ENCODE measurements at regions not wholly inside any gene's neighbourhood (a gene's known extent, or its start where the extent isn't known, plus 50 kb on each side); places are given as distances from the start of the nearest gene placed in this dataset.
"Not testable (repeated sequence)": the region's sequence is repeated elsewhere in the genome, so short reads cannot be mapped to it uniquely, and the experiment has no call there.

GRCh38 chr9:81782313-81782995 lies 93.1 kb upstream of the TLE1 start:
- Histone ChIP-seq H3K4me3 (no peak overlapping the region), H3K4me1 (replicated peaks in 1 of 2) (no peaks in the 10 kb centered on the region), H3K27ac (no peak overlapping the region)
- WGBS, 10 experiments, result 49 to 100% (median 94%) methylated on average over 3 to 10 of the region's 10 CpGs
- in situ Hi-C loops (cut with MboI; ENCODE audit: low pct_unique_long_range_greater_than_20kb in 2 of 9, low sequenced_read_pairs in 9 of 9, unreplicated experiment in 9 of 9), result no loop called here
- ATAC-seq (replicated peaks in 6 of 8), result no peak

DNA sequence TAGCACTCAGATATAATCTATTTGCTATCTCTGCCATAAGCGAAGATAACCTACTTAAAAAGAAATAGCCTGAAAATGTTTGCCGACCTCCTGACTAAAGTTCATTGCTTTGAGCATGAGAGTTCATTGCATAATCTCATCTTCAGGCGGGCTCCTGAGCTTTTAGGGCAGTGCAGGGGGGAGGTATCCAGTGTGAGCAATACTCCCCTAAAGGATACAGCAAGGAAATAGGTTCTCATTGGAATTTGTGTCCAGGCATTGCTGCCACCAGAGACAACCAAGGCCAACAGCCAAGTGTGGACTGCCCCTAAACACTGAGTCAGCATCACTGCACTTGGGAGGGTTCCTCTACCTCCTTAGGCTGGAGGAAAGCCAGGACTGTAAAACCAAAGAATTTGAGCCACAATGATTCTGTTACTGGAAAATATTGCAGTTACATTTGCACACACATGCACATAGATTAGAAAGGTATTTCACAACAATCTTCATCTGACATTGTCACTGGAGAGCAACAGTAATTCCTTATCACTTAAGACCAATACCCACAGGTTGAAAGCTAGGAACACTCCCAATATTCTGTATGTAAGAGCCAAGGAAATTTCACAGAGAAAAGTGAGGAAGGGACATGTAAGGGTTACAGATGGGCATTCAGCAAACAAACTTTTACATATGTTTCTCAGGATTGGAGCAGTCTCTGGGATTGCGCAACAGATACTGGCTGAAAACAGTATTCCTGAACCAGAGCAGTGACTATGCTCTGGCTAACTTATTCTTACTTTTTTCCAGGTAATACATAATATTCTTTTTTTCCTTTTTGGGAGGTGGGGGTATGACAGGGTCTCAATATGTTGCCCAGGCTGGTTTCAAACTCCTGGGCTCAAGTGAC lies 98.6 kb upstream of the TLE1 start:
- Histone ChIP-seq H3K27ac (no peak overlapping the region), H3K4me3 (no peak overlapping the region), H3K4me1 (replicated peaks in 1 of 2) (no peaks in the 10 kb centered on the region)
- WGBS, 10 experiments, result 0 to 100% (median 90%) methylated on average over 1 to 4 of the region's 4 CpGs; no CpG with 5 or more reads in 3 of the 10 experiments
- peak in 3 of 8 experiments; percentile 86 to 95 (median 94) for ATAC-seq (replicated peaks in 6 of 8)
- in situ Hi-C loops (cut with MboI; ENCODE audit: low pct_unique_long_range_greater_than_20kb in 2 of 9, low sequenced_read_pairs in 9 of 9, unreplicated experiment in 9 of 9), result no loop called here

DNA sequence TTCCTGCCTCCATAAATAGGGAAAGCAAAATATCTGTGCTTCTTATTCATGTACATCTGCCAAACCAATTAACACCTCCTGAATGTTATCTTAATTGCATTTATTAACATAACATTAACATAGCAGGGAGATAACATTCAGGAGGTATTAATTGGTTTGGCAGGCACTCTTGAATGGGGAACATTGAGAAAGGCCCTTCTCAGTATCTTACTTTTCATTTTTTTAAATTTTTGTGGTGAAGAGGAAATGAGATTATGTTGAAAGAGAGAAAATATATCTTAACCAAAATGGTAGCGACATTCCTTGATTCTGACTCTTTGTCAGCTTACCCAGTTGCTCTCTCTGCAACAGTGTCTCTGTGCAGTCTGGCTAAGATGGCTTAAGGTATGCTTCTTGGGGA lies 100.4 kb upstream of the TLE1 start:
- H3K4me3 ChIP-seq, result no peak overlapping the region
- 30 to 100% (median 89%) methylated on average over 1 of the region's 1 CpG; no CpG with 5 or more reads in 4 of the 10 experiments for WGBS, 10 experiments
- ATAC-seq (replicated peaks in 6 of 8), result no peak
- H3K27ac ChIP-seq, result no peak overlapping the region
- in situ Hi-C loops (cut with MboI; ENCODE audit: low pct_unique_long_range_greater_than_20kb in 2 of 9, low sequenced_read_pairs in 9 of 9, unreplicated experiment in 9 of 9), result no loop called here
- H3K4me1 ChIP-seq (replicated peaks in 1 of 2), result no peaks in the 10 kb centered on the region

DNA sequence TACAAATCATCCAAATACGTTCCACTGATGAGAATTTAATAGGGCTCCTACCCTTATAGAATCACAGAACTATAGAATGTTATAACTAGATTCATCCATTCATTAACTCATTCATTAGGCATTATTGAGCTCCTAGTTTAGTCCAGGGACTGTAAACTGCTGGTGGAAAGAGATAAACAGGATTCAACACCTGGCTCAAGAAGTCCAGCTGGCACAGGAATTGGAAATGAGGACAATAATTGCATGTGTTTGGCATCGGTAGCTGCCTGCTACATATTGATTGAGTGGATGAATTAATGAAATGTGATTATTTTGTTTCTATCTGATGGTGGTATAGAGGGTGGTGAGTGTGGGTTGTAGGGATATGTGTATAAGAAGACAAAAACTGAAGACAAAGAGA lies 100.8 kb upstream of the TLE1 start:
- in situ Hi-C loops (cut with MboI; ENCODE audit: low pct_unique_long_range_greater_than_20kb in 2 of 9, low sequenced_read_pairs in 9 of 9, unreplicated experiment in 9 of 9), result no loop called here
- Histone ChIP-seq H3K4me1 (replicated peaks in 1 of 2) (no peaks in the 10 kb centered on the region), H3K27ac (no peak overlapping the region), H3K4me3 (no peak overlapping the region)
- ATAC-seq (replicated peaks in 6 of 8), result no peak
- 50 to 90% (median 80%) methylated on average over 1 to 2 of the region's 2 CpGs; no CpG with 5 or more reads in 1 of the 10 experiments for WGBS, 10 experiments

DNA sequence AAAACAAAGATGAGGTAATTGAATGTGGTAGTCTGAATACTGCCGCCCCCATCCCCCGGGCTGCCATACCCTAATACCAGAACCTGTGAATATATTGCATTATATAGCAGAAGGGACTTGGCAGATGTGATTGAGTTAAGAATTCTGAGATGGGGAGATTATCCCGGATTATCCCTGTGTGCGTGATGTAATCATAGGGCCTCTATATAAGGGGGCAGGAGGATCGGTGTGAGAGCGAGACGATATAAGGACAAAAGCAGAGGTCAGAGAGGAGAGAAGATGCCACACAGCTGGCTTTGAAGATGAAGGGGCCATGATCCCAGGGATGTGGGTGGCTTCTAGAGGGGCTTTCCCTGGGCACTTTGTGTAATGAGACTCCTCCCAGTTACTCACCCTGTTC lies 101.7 kb upstream of the TLE1 start:
- in situ Hi-C loops (cut with MboI; ENCODE audit: low pct_unique_long_range_greater_than_20kb in 2 of 9, low sequenced_read_pairs in 9 of 9, unreplicated experiment in 9 of 9), result no loop called here
- 50 to 100% (median 89%) methylated on average over 1 to 6 of the region's 7 CpGs; no CpG with 5 or more reads in 4 of the 10 experiments for WGBS, 10 experiments
- Histone ChIP-seq H3K4me1 (replicated peaks in 1 of 2) (no peaks in the 10 kb centered on the region), H3K4me3 (no peak overlapping the region), H3K27ac (no peak overlapping the region)
- no peak for ATAC-seq (replicated peaks in 6 of 8)

GRCh38 chr9:81798606-81799005 lies 109.3 kb upstream of the TLE1 start:
- H3K4me1 ChIP-seq (replicated peaks in 1 of 2), result no peaks in the 10 kb centered on the region
- WGBS, 10 experiments, result 13 to 100% (median 93%) methylated on average over 1 to 3 of the region's 3 CpGs; no CpG with 5 or more reads in 1 of the 10 experiments
- in situ Hi-C loops (cut with MboI; ENCODE audit: low pct_unique_long_range_greater_than_20kb in 2 of 9, low sequenced_read_pairs in 9 of 9, unreplicated experiment in 9 of 9), result no loop called here
- H3K4me3 ChIP-seq, result no peak overlapping the region
- ATAC-seq (replicated peaks in 6 of 8), result no peak
- H3K27ac ChIP-seq, result no peak overlapping the region

DNA sequence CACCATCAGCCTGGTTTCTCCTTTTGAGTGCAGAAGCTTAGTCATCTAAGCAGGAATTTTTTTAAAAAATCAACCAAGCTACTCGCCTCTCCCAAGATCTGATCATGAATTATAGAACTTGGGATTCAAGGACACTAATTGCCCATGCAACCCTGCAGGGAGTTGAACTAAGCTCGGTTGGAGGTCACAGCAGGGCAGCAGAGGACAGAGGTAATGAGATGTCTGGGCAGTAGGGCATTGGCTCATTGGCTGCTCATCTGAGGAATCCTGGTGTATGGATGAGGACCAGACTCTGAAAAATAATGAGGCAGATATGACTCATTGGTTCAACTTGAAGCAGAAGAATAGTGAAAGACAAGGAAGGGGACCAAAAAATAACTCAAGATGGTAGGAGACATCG lies 111.8 kb upstream of the TLE1 start:
- Histone ChIP-seq H3K4me3 (no peak overlapping the region), H3K27ac (no peak overlapping the region), H3K4me1 (replicated peaks in 1 of 2) (no peaks in the 10 kb centered on the region)
- WGBS, 10 experiments, result 1 to 88% (median 49%) methylated on average over 1 to 3 of the region's 3 CpGs
- ATAC-seq (replicated peaks in 6 of 8), result peak in 1 of 8 experiments; percentile 23
- in situ Hi-C loops (cut with MboI; ENCODE audit: low pct_unique_long_range_greater_than_20kb in 2 of 9, low sequenced_read_pairs in 9 of 9, unreplicated experiment in 9 of 9), result no loop called here

GRCh38 chr9:81804306-81804705 lies 115.0 kb upstream of the TLE1 start:
- WGBS, 10 experiments, result 7 to 100% (median 60%) methylated on average over 1 to 4 of the region's 5 CpGs; no CpG with 5 or more reads in 1 of the 10 experiments
- Histone ChIP-seq H3K4me1 (replicated peaks in 1 of 2) (no peaks in the 10 kb centered on the region), H3K27ac (no peak overlapping the region), H3K4me3 (no peak overlapping the region)
- in situ Hi-C loops (cut with MboI; ENCODE audit: low pct_unique_long_range_greater_than_20kb in 2 of 9, low sequenced_read_pairs in 9 of 9, unreplicated experiment in 9 of 9), result no loop called here
- peak in 1 of 8 experiments; percentile 22 for ATAC-seq (replicated peaks in 6 of 8)

GRCh38 chr9:81811688-81812087 lies 116.5 kb upstream of the SPATA31D4 start:
- ATAC-seq (replicated peaks in 6 of 8); H3K4me3 ChIP-seq; in situ Hi-C loops (cut with MboI; ENCODE audit: low pct_unique_long_range_greater_than_20kb in 2 of 9, low sequenced_read_pairs in 9 of 9, unreplicated experiment in 9 of 9); H3K27ac ChIP-seq: not testable (repeated sequence)
- WGBS, 10 experiments, result 80 to 100% (median 89%) methylated on average over 1 to 3 of the region's 3 CpGs; no CpG with 5 or more reads in 4 of the 10 experiments
- peaks cover 7 to 11% of the 10 kb centered on the region in 2 donors for H3K4me1 ChIP-seq (replicated peaks in 1 of 2)

DNA sequence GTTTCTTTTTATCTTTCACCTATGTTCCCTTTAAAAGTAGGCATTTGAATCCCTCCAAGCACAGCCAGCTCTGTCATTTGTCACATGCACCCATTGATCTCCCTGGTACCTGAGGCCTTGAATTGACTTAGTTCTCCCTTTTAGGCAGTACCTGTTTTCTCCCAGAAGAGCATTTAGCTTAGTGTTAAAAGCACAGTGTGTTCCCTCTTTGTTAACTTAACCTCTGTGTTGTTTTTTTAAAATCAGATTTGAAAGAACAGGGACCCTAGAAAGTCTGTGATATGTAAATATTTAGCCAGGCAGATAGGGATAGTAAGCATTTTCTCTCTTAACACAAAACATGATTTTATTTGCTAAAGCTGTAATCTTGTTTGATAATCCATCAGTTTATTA lies 113.8 kb upstream of the SPATA31D4 start:
- ATAC-seq (replicated peaks in 6 of 8), result no peak
- in situ Hi-C loops (cut with MboI; ENCODE audit: low pct_unique_long_range_greater_than_20kb in 2 of 9, low sequenced_read_pairs in 9 of 9, unreplicated experiment in 9 of 9), result no loop called here
- H3K4me3 ChIP-seq, result no peak overlapping the region
- H3K27ac ChIP-seq, result no peak overlapping the region
- H3K4me1 ChIP-seq (replicated peaks in 1 of 2), result peaks cover 10 to 16% of the 10 kb centered on the region in 2 donors

DNA sequence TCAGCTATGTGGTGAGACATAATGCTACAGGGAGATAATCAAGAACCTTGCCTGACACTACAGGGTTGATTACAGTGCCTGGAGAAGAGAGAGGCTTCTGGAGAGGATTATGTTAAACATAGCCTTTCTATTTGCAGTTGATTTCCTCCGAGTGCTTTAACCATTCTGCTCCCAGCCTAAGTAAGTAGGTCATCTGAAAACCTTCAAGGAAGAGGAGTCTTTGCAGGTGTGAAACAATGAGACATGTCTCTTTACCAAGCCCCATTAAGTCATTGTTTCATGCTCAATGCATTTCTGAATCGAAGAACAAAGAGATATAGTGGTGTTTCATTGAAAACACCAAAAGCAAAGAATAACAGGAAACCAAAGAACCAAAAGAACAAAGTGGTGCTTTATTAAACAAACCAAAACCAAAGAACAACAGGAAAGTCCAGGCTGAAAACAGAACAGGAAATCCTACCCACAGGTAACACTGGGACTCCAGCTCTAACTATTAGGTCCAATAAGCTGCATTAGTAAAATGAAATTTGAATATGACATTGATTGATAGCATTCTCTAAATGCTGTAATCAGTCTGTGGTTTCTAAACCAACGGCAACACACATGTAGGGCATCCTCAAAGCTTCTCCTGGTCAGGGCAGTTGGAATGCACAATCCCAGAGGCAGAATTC lies 113.3 kb upstream of the SPATA31D4 start:
- in situ Hi-C loops (cut with MboI; ENCODE audit: low pct_unique_long_range_greater_than_20kb in 2 of 9, low sequenced_read_pairs in 9 of 9, unreplicated experiment in 9 of 9), result no loop called here
- WGBS, 10 experiments, result 0 to 60% (median 30%) methylated on average over 1 to 3 of the region's 3 CpGs
- ATAC-seq (replicated peaks in 6 of 8), result peak in 1 of 8 experiments; percentile 51
- no peak overlapping the region for H3K27ac ChIP-seq
- no peak overlapping the region for H3K4me3 ChIP-seq
- peaks cover 13 to 21% of the 10 kb centered on the region in 2 donors for H3K4me1 ChIP-seq (replicated peaks in 1 of 2)

- WGBS, 10 experiments, result 100% methylated on average over 1 to 3 of the region's 3 CpGs; no CpG with 5 or more reads in 6 of the 10 experiments
- in situ Hi-C loops (cut with MboI; ENCODE audit: low pct_unique_long_range_greater_than_20kb in 2 of 9, low sequenced_read_pairs in 9 of 9, unreplicated experiment in 9 of 9), result no loop called here
- no peak for ATAC-seq (replicated peaks in 6 of 8)
- H3K4me1 ChIP-seq (replicated peaks in 1 of 2), result peaks cover 17 to 25% of the 10 kb centered on the region in 2 donors
- H3K27ac ChIP-seq, result no peak overlapping the region
- H3K4me3 ChIP-seq, result no peak overlapping the region
Observed at GRCh38 chr9:81815781-81816180, 112.4 kb upstream of the SPATA31D4 start.

DNA sequence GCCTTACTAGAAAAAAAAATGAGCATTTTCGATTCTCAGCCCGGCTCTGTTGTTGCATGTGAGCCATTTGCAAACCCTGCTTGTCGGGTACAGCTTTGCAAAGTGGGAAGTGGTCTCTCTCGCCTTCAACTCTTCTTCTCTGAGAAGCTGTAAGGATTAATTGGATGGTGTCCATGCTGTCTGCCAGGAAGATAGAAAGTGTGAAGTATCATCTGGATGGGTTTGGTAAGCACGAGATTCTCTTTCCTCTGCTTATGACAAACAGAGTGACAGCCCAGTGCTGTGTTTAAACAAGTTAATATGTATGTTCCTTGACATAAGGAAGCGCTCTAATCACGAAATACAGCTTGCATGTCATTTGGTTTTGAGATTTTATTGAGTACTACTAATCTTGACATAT lies 109.1 kb upstream of the SPATA31D4 start:
- ATAC-seq (replicated peaks in 6 of 8), result no peak
- no peak overlapping the region for H3K4me3 ChIP-seq
- H3K27ac ChIP-seq, result no peak overlapping the region
- peaks cover 33 to 44% of the 10 kb centered on the region in 2 donors for H3K4me1 ChIP-seq (replicated peaks in 1 of 2)
- in situ Hi-C loops (cut with MboI; ENCODE audit: low pct_unique_long_range_greater_than_20kb in 2 of 9, low sequenced_read_pairs in 9 of 9, unreplicated experiment in 9 of 9), result no loop called here
- 29 to 88% (median 68%) methylated on average over 1 to 7 of the region's 7 CpGs for WGBS, 10 experiments
